ENCODE measurements at regions not wholly inside any gene's neighbourhood (a gene's known extent, or its start where the extent isn't known, plus 50 kb on each side); places are given as distances from the start of the nearest gene placed in this dataset.

DNA sequence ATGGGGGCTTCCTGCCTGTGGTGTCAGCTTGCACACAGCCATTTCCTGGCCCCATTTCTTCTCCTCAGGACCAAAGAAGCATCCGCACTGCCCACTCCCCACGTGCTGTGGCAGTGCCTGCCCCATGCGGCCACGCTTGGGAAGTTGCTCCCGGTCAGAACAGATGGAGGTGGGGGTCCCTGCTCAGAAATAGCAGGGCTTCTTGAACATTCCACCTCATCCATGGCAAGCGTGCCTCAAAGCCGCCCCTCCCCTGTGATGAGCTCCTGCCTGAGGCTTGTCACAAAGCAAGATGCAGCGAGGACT, 238.2 kb downstream of the SYK start:
- no peak for TF ChIP-seq POLR2A (IDR thresholded peaks at IDR 0.05)
- TF ChIP-seq, protein P1, sequence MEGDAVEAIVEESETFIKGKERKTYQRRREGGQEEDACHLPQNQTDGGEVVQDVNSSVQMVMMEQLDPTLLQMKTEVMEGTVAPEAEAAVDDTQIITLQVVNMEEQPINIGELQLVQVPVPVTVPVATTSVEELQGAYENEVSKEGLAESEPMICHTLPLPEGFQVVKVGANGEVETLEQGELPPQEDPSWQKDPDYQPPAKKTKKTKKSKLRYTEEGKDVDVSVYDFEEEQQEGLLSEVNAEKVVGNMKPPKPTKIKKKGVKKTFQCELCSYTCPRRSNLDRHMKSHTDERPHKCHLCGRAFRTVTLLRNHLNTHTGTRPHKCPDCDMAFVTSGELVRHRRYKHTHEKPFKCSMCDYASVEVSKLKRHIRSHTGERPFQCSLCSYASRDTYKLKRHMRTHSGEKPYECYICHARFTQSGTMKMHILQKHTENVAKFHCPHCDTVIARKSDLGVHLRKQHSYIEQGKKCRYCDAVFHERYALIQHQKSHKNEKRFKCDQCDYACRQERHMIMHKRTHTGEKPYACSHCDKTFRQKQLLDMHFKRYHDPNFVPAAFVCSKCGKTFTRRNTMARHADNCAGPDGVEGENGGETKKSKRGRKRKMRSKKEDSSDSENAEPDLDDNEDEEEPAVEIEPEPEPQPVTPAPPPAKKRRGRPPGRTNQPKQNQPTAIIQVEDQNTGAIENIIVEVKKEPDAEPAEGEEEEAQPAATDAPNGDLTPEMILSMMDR (IDR thresholded peaks at IDR 0.05 in 8 of 11, conservative IDR thresholded peaks at IDR 0.05 in 3 of 11), result no peak
- TF ChIP-seq POLR2AphosphoS5 (IDR thresholded peaks at IDR 0.05), result no peak
